ENCODE measurements at regions not wholly inside any gene's neighbourhood (a gene's known extent, or its start where the extent isn't known, plus 50 kb on each side); places are given as distances from the start of the nearest gene placed in this dataset.

GRCh38 chr10:8498881-8499280, 444.4 kb downstream of the GATA3 start:
- H3K9ac ChIP-seq (ENCODE audit: low read depth in 1 of 2, low read length in 2 of 2): no peak overlapping the region
- DNase-seq (ENCODE audit: low spot score): no peak
- 68% methylated on average over 4 of the region's 4 CpGs for WGBS
- H3K36me3 ChIP-seq (ENCODE audit: control insufficient read depth in 4 of 4, insufficient read depth in 3 of 4, low read depth in 1 of 4, low read length in 3 of 4): no peaks in the 10 kb centered on the region
- no peaks in the 10 kb centered on the region for H3K4me1 ChIP-seq (ENCODE audit: control insufficient read depth in 4 of 4, insufficient read depth in 4 of 4, low read length in 3 of 4)
- TF ChIP-seq HNF4A (conservative IDR thresholded peaks at IDR 0.05): no peak
- TF ChIP-seq YY1 (IDR thresholded peaks at IDR 0.05): no peak
- TF ChIP-seq RAD21 (IDR thresholded peaks at IDR 0.05): no peak
- peaks cover 0 to 2% (median 0%) of the 10 kb centered on the region in 4 donors for H3K27me3 ChIP-seq (ENCODE audit: control insufficient read depth in 4 of 4, insufficient read depth in 4 of 4, low read length in 3 of 4)
- H3K27ac ChIP-seq (ENCODE audit: low read depth in 1 of 2, low read length in 2 of 2): no peak overlapping the region
- H3K4me3 ChIP-seq (ENCODE audit: low read depth in 1 of 3, low read length in 3 of 3): no peak overlapping the region
- no peaks in the 10 kb centered on the region for H3K9me3 ChIP-seq (ENCODE audit: control insufficient read depth in 4 of 4, low read length in 3 of 4)

GRCh38 chr10:8499312-8499711, 444.8 kb downstream of the GATA3 start:
- no peak overlapping the region for H3K4me3 ChIP-seq (ENCODE audit: low read depth in 1 of 3, low read length in 3 of 3)
- 63% methylated on average over 4 of the region's 4 CpGs for WGBS
- H3K36me3 ChIP-seq (ENCODE audit: control insufficient read depth in 4 of 4, insufficient read depth in 3 of 4, low read depth in 1 of 4, low read length in 3 of 4): no peaks in the 10 kb centered on the region
- H3K4me1 ChIP-seq (ENCODE audit: control insufficient read depth in 4 of 4, insufficient read depth in 4 of 4, low read length in 3 of 4): no peaks in the 10 kb centered on the region
- H3K27me3 ChIP-seq (ENCODE audit: control insufficient read depth in 4 of 4, insufficient read depth in 4 of 4, low read length in 3 of 4): peaks cover 0 to 3% (median 0%) of the 10 kb centered on the region in 4 donors
- H3K9ac ChIP-seq (ENCODE audit: low read depth in 1 of 2, low read length in 2 of 2): no peak overlapping the region
- TF ChIP-seq SP1 (IDR thresholded peaks at IDR 0.05): no peak
- TF ChIP-seq NR2F2 (IDR thresholded peaks at IDR 0.05): no peak
- no peak for TF ChIP-seq REST (IDR thresholded peaks at IDR 0.05)
- TF ChIP-seq HNF4G (IDR thresholded peaks at IDR 0.05): no peak
- TF ChIP-seq ATF3 (IDR thresholded peaks at IDR 0.05): no peak
- no peak for TF ChIP-seq GABPA (IDR thresholded peaks at IDR 0.05 in 1 of 2, conservative IDR thresholded peaks at IDR 0.05 in 1 of 2)
- no peak for TF ChIP-seq RXRA (IDR thresholded peaks at IDR 0.05)
- TF ChIP-seq RAD21 (IDR thresholded peaks at IDR 0.05): no peak
- no peak for TF ChIP-seq ZBTB33 (IDR thresholded peaks at IDR 0.05)
- no peak for TF ChIP-seq TAF1 (conservative IDR thresholded peaks at IDR 0.05)
- no peak for TF ChIP-seq MAX (IDR thresholded peaks at IDR 0.05)
- no peak for TF ChIP-seq EGR1 (IDR thresholded peaks at IDR 0.05; ENCODE audit: low read depth in 2 of 2)
- no peak for TF ChIP-seq FOXA2 (IDR thresholded peaks at IDR 0.05)
- no peak for TF ChIP-seq YY1 (IDR thresholded peaks at IDR 0.05)
- TF ChIP-seq FOXA1 (IDR thresholded peaks at IDR 0.05): no peak
- DNase-seq (ENCODE audit: low spot score): no peak
- no peaks in the 10 kb centered on the region for H3K9me3 ChIP-seq (ENCODE audit: control insufficient read depth in 4 of 4, low read length in 3 of 4)
- no peak overlapping the region for H3K27ac ChIP-seq (ENCODE audit: low read depth in 1 of 2, low read length in 2 of 2)
